ENCODE measurements at regions not wholly inside any gene's neighbourhood (a gene's known extent, or its start where the extent isn't known, plus 50 kb on each side); places are given as distances from the start of the nearest gene placed in this dataset.

GRCh38 chr6:47146431-47147174, 104.5 kb upstream of the ADGRF1 start:
- no peak overlapping the region for H3K14ac ChIP-seq (ENCODE audit: insufficient read length)
- H3K79me1 ChIP-seq (ENCODE audit: low read depth, low read length) = no peaks in the 10 kb centered on the region
- peak overlapping the region; percentile 56; the same call in 1 of the 2 replicates for H2AFZ ChIP-seq (ENCODE audit: low read length)
- no peak overlapping the region for H4K91ac ChIP-seq (replicated peaks; ENCODE audit: insufficient read length, low read length)
- no peaks in the 10 kb centered on the region for H3K9me3 ChIP-seq (ENCODE audit: insufficient read depth in 2 of 2, low read depth in 1 of 2, low read length in 1 of 2)
- H4K20me1 ChIP-seq (replicated peaks in 1 of 2; ENCODE audit: control insufficient read depth in 1 of 2, insufficient read depth in 2 of 2, low read length in 2 of 2) = no peaks in the 10 kb centered on the region
- 0 out of 2 replicates have a peak overlapping the region, but pooled peaks have one; percentile 67 for H2BK20ac ChIP-seq (ENCODE audit: low read length)
- H3K79me2 ChIP-seq (ENCODE audit: control insufficient read depth in 1 of 2, insufficient read depth in 2 of 2, low read length in 2 of 2) = no peaks in the 10 kb centered on the region
- peak overlapping the region; percentile 71; the same call in 1 of the 2 replicates for H2BK5ac ChIP-seq (ENCODE audit: low read depth, low read length)
- H4K5ac ChIP-seq (ENCODE audit: insufficient read length, low read depth, low read length) = no peak overlapping the region
- H3K27me3 ChIP-seq (replicated peaks in 1 of 4; ENCODE audit: control insufficient read depth in 3 of 4, extremely low read depth in 1 of 4, insufficient read depth in 3 of 4, low read length in 3 of 4) = no peaks in the 10 kb centered on the region
- no peaks in the 10 kb centered on the region for H3K23me2 ChIP-seq (ENCODE audit: low read depth, low read length)
- H3K4ac ChIP-seq (replicated peaks; ENCODE audit: insufficient read length, low read depth, low read length) = no peak overlapping the region
- H3K4me2 ChIP-seq (ENCODE audit: insufficient read depth in 1 of 2, low read depth in 2 of 2, low read length in 2 of 2) = peak overlapping the region in 1 of 2 experiments; percentile 12; a peak in 1 of 4 replicates
- DNase-seq (ENCODE audit: low read depth in 1 of 2, low spot score in 2 of 2) (no peak), FAIRE-seq (no peak)
- H3K18ac ChIP-seq (ENCODE audit: extremely low read depth, low read length) = no peak overlapping the region
- no peak overlapping the region for H3K9ac ChIP-seq (replicated peaks in 1 of 4; ENCODE audit: extremely low read depth in 1 of 4, low read depth in 3 of 4, low read length in 3 of 4)
- POLR2A ChIA-PET (ENCODE audit: partially characterized antibody) = interaction anchor here (0.6 kb wide), 1 partner anchor 9 kb away, joined by 5 read pairs; no protein-coding TSS in a partner anchor
- no peak overlapping the region for H3K23ac ChIP-seq (ENCODE audit: insufficient read length)
- no peak overlapping the region for H3K27ac ChIP-seq (ENCODE audit: low read depth, low read length)
- 0 out of 2 replicates have a peak overlapping the region, but pooled peaks have one; percentile 55 for H2BK12ac ChIP-seq (ENCODE audit: low read depth, low read length)
- no peak overlapping the region for H2BK15ac ChIP-seq (ENCODE audit: low read length)
- no peak for TF ChIP-seq CHD2 (IDR thresholded peaks at IDR 0.05; ENCODE audit: low read length)
- H2AK5ac ChIP-seq (ENCODE audit: low read depth, low read length) = no peak overlapping the region
- H3K4me3 ChIP-seq (ENCODE audit: extremely low read depth in 1 of 4, insufficient read depth in 2 of 4, low read depth in 3 of 4, low read length in 4 of 4) = no peak overlapping the region
- H3K36me3 ChIP-seq (ENCODE audit: control insufficient read depth in 2 of 4, insufficient read depth in 4 of 4, low read length in 3 of 4) = no peaks in the 10 kb centered on the region; a peak in 1 of 8 replicates
- 57% methylated on average over 2 of the region's 2 CpGs; no CpG with 5 or more reads in 1 of the 2 experiments for WGBS, 2 experiments (ENCODE audit: extremely low coverage in 1 of 2, insufficient coverage in 1 of 2, insufficient read length in 1 of 2, insufficient replicate concordance in 2 of 2, low coverage in 1 of 2, low lambda C conversion rate in 2 of 2, missing lambda C conversion rate in 1 of 2)
- peaks cover 2 to 16% (median 8%) of the 10 kb centered on the region in 4 experiments; a peak in 6 of 7 replicates for H3K4me1 ChIP-seq (replicated peaks in 1 of 4; ENCODE audit: control insufficient read depth in 3 of 4, insufficient read depth in 4 of 4, low read length in 3 of 4)
- H2BK120ac ChIP-seq (replicated peaks; ENCODE audit: low read depth, low read length) = no peak overlapping the region
- CTCF ChIA-PET (ENCODE audit: partially characterized antibody) = interaction anchor here (1.5 kb wide), 1 partner anchor 49 kb away, joined by 3 read pairs; no protein-coding TSS in a partner anchor
- H3K56ac ChIP-seq (replicated peaks; ENCODE audit: insufficient read length, low read depth, low read length) = no peak overlapping the region
- H4K8ac ChIP-seq (ENCODE audit: extremely low read depth, insufficient read depth, low read length) = no peak overlapping the region
